Sciatic nerve (tissue), 2 donors: ENCODE measurements at regions not wholly inside any gene's neighbourhood (a gene's known extent, or its start where the extent isn't known, plus 50 kb on each side); places are given as distances from the start of the nearest gene placed in this dataset.
"Not testable (repeated sequence)": the region's sequence is repeated elsewhere in the genome, so short reads cannot be mapped to it uniquely, and the experiment has no call there.

Experiments used
- ATAC-seq: fragments of 200-7000 bp; cut with Tn5 transposase; one replicate; pipeline ENCODE4 v1.9.1; 2020; ENCODE audit warnings: mild to moderate bottlenecking, moderate library complexity
- DNase-seq: peaks from one replicate; pipeline ENCODE4 v3.0.0-alpha.2; 2020; ENCODE audit warnings: low spot score
- intact Hi-C: fragments of 100-400 bp; cut with DNase I; formaldehyde crosslinking; loops from one replicate; pipeline ENCODE4 v1.14.2; 2022
- donor health status: DM: no; HTN: no; CAD: no.
- donor health status: DM: no; HTN: no; CAD: no.

DNA sequence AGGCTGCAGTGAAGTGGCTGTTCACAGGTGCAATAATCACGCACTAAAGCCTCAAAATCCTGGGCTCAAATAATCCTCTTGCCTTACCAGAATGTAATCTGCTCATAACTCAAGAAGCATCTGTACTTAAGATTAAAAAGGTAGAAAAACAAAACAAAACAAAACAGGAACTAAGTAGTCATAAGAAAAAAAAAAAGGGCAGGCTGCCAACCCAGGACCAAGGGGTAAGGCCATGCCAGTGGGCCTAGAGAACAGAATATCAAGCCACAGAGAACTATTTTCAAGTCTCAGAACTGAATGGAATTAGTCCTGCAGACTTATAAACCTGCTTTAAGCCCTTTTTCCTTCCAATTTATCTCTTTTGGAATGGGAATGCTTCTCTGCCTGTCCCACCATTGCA lies 64.8 kb upstream of the TBC1D3K start:
- intact Hi-C loops, result no loop called here
- ATAC-seq, result no peak
- DNase-seq, result no peak

- DNase-seq, ATAC-seq, intact Hi-C loops: not testable (repeated sequence)
These were observed 65.8 kb upstream of the TBC1D3K start for GRCh38 chr17:37858391-37858790.

GRCh38 chr17:37856245-37856644 lies 68.0 kb upstream of the TBC1D3K start:
- DNase-seq, result no peak
- ATAC-seq, result no peak
- intact Hi-C loops, result no loop called here

- DNase-seq (no peak), ATAC-seq (no peak)
- intact Hi-C loops, result no loop called here
These were observed 74.6 kb upstream of the TBC1D3K start for GRCh38 chr17:37849617-37849972.

- DNase-seq (no peak), ATAC-seq (no peak)
- intact Hi-C loops, result no loop called here
These were observed 75.3 kb upstream of the TBC1D3K start for GRCh38 chr17:37848690-37849616.

DNA sequence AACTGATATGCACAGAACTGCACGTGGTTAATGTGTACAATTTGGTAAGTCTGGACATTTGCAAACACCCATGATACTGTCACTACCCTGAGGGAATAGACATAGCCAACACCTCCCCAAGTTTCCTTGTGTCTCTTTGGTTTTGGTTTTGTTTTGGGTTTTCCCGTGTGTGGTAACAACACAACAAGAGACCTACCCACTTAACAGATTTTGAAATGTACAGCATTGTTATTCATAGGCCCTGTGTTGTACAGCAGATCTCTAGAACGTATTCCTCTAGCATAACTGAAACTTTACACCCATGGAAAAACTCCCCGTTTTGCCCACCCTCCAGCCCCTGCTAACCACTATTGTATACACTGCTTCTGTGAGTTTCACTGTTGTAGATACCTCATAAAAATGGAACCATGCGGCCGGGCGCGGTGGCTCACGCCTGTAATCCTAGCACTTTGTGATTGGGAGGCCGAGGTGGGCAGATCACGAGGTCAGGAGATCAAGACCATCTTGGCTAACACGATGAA lies 76.3 kb upstream of the TBC1D3K start:
- ATAC-seq (no peak), DNase-seq (no peak)
- intact Hi-C loops, result no loop called here

DNA sequence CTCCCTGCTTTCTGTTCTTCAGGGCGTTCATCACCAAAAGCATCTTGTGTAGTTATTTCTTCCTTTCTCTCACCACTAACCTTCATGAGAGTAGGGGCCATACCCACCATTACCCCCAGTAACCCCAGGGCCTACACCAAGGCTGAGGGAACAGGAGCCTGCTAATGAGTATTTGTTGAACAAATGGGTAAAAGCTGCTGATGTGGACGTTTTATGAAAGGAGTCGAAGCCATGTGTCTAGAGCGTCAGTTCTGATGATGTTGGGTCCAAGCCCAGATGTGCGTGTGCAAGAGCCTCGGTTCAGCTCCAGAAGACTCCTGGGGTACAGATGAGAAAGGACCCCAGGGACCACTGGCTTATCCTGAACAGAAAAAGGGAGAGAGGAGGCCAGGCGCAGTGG lies 77.1 kb upstream of the TBC1D3K start:
- ATAC-seq (no peak), DNase-seq (no peak)
- intact Hi-C loops, result no loop called here

DNA sequence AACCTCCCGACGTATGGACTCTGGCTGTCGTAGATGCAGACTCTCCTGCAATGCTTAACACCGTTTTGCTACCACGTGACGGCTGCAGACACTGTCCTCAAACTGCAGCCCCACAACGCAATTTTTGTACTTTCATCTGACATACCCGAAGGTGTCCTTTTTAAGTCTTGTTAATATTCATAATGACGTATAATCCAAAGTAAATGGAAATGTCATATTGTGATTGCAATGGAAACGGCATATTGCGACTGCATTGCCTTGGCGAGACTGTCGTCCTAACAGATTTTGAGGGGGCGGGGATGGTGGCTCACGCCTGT lies 79.3 kb upstream of the TBC1D3K start:
- no peak for ATAC-seq
- no peak for DNase-seq
- intact Hi-C loops, result no loop called here

- ATAC-seq (peak; percentile 82), DNase-seq (peak; percentile 73)
These were observed 79.8 kb upstream of the TBC1D3K start for GRCh38 chr17:37844158-37844976.

GRCh38 chr17:37842401-37842800 lies 81.8 kb upstream of the TBC1D3K start:
- ATAC-seq, result no peak
- intact Hi-C loops, result no loop called here
- DNase-seq, result no peak

More at GRCh38 chr17:37844158-37844976, 79.8 kb upstream of the TBC1D3K start:
- intact Hi-C loops, result no loop called here

DNA sequence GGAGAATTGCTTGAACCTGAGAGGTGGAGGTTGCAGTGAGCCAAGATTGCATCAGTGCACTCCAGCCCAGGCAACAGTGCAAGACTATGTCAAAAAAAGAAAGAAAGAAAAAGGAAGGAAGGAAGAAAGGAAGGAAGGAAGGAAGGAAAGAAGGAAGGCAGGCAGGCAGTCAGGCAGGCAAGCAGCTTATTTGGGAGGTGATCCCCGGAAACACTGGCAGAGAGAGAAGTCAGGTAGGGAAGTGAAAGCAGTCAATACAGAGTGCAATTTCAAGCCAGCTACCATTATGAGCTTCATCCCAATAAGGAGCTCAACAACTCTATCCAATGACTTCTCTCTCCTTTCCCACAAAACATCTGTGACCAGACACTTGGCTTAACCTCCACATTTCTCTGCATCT lies 83.0 kb upstream of the TBC1D3K start:
- no peak for ATAC-seq
- intact Hi-C loops, result no loop called here

GRCh38 chr17:37840576-37840975 lies 83.6 kb upstream of the TBC1D3K start:
- ATAC-seq (no peak), DNase-seq (no peak)
- intact Hi-C loops, result no loop called here

More for the DNA sequence above, 83.0 kb upstream of the TBC1D3K start:
- no peak for DNase-seq

DNA sequence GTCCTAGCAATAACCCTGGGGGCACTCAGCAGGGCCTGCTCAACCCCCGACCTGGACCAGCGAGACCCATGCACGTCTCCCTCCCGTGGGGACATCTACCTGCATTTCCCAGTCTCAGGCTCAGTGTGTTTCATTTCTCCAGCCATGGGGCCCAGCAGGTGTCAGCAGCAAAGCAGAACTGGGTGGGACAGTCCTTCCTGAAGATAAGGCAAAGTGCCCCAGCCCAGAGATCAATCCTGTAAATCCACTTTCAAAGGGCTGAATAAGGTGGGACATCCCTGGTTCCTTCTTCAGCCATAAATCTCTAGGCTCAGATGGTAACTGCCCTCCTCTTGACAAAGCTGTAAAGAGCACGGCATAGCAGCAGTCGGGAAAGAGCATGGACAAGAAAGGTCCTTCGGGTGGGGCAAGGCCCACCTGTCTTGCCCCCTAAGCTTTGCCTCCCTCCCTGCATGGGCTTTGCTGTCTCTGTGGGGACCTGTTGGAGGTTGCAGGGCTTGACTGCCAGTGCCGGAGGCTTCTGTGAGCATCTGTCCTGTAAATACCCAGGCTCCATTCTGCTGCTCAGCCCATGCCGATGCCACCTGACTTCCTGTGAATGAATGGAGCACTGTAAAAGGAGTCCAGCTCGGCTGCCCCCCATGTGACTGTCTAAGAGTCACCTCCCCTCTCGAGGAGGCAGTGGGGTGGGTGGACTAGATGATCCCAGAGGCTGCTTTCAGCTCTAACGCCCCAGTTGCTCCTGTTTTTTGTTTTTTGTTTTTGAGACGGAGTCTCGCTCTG lies 84.8 kb upstream of the TBC1D3K start:
- ATAC-seq (no peak), DNase-seq (no peak)
- intact Hi-C loops, result no loop called here

DNA sequence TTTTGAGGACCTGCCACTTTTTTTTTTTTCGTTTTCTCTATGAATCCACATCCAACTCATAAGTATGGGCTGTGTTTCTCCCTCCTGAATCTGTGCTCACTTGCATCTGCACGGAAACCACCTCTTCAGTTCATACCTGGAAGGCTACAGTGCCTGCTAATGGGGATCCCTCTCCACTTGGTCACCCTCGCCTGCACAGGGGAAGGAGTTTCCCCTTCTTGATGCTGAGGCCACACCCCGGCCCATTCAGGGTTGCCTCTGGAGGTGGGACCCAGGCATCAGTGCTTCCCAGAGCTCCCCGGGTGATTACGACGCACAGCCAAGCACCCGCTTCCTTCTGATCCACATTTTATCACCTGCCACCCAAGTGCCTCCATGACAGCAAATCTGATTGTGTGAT lies 85.9 kb upstream of the TBC1D3K start:
- DNase-seq (no peak), ATAC-seq (no peak)
- intact Hi-C loops, result no loop called here

DNA sequence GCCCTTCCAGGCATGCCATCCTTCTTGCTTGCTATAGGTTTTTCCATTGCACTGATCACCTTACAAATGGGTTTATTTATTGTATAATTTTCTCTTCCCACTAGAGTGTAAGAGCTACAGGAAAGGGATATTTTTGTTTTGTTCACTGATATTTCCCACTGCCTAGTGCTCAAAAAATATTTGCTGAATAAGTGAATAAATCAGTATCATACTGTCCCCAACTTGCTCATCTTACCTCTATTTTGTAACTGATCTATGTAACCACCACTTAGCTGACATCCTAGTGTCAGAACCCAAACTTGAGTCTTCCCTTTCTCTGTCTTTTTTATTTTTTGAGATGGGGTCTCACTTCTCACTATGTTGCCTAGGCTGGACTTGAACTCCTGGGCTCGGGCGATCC lies 87.6 kb upstream of the TBC1D3K start:
- intact Hi-C loops, result no loop called here
- DNase-seq (no peak), ATAC-seq (no peak)

DNA sequence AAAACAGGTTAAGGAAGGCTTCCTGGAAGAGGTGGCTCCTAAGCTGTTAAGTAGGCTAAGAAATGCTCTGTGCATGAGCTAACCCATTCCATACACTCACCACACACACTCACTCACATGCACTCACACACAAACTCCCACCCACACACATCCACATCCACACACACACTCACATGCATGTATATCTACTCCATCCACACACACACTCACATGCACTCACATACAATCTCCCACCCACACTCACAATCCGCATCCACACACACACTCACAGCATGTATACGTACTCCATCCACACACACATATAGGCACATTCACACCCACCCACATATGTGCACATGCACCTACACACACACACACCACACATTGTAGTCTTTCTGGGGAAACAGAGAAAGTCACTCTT lies 89.3 kb upstream of the HNF1B start:
- no peak for DNase-seq
- intact Hi-C loops, result no loop called here
- no peak for ATAC-seq

DNA sequence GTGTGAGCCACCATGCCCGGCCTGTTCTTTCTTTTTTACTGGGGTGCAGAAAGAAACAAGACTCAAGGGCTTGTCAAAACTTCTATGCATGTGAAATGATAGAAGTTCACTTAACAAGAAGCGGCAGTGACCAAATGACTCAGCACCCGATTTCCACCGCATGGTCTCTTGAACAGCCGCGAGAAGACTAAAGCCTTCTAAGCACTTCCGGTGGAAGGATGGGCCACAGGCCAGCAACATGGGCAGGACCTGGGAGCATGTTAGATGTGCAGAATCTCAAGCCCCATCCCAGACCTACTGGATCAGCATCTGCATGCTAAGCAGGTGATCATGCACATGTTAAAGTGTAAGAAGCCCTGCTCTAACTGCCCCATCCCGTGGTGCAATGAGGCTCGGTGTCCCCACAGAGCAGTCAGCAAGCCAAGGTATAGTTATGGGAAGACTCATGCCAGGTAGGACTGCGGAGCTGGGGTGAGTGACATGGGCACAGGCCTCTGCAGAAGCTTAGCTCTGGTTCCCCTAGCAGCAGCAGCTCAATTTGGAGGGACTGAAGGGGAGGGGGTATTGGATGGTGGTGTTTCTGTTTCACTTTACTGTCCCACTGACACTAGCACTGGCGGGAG lies 88.5 kb upstream of the HNF1B start:
- intact Hi-C loops, result no loop called here
- DNase-seq, result no peak
- no peak for ATAC-seq

- ATAC-seq, result no peak
- intact Hi-C loops, result no loop called here
- DNase-seq, result no peak
These were observed 87.1 kb upstream of the HNF1B start for GRCh38 chr17:37831986-37832385.

DNA sequence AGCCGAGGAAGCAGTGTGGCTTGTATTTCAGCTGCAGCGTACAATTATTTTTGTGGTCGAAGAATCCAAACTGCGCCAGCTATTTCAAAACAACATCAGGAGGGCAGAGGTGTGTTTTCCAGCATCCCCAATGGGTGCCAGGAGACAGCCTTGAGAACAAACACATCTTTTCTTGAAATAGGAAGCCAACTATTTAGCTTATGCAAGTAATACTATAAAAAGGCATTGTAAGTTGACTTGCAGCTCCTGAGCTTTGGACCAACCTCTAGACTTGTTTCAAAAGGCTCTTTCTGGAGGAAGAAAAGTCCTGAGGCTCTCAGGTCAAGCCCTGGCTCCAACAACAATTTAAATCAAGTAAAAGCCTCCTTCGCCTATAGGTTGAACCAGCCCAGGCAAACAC lies 86.6 kb upstream of the HNF1B start:
- no peak for ATAC-seq
- no peak for DNase-seq
- intact Hi-C loops, result no loop called here
